ENCODE measurements at regions not wholly inside any gene's neighbourhood (a gene's known extent, or its start where the extent isn't known, plus 50 kb on each side); places are given as distances from the start of the nearest gene placed in this dataset.

DNA sequence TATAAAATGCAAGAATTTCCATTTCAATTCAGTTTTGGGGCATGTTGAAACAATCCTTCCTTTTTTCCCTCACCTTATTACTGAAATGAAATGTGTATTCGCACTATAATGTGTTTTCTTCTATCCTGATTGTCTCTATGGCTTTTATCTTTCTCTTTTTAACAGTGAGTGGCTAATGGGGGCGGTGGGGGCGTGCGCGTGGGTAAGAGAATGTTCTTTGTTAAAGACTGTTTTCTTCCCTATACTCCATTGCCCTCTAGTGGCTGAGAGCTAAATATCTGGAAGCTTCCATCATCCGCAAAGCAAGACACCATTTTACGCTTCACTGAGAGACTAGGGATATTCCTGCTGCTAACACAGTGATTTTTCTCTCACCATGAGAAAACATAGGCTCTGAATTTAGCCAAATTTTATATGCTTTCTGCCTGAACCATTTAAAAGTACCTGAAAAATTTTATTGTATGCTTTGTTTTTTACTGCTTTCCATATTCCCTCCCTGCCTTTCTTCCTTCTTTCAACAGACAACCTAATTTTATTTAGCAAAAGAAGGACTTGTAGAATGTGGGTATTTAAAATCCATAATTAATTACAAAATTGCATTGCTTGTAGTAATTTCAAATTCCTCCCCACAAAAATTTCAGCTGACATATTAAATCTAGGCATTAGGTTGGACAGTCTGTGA lies 194.0 kb downstream of the GASK1B start:
- POLR2A ChIA-PET = no interaction called here
- peak; percentile 72 to 85 (median 85) for DNase-seq
- CTCF ChIA-PET = interaction anchor here (0.7 to 1.4 kb wide), 3 partner anchors 758 to 886 kb away, joined by 3 to 6 read pairs (median 3); partner anchors contain the start of gene GRIA2
- Histone ChIP-seq H3K4me3 (ENCODE audit: control insufficient read depth in 1 of 7, extremely low read depth in 1 of 7, insufficient read depth in 4 of 7, low read depth in 2 of 7, low read length in 6 of 7) (peak overlapping the region in 3 of 7 experiments; percentile 15 to 37 (median 36)), H3K27me3 (replicated peaks in 2 of 5; ENCODE audit: control insufficient read depth in 4 of 5, insufficient read depth in 5 of 5, low read length in 4 of 5) (no peaks in the 10 kb centered on the region), H3K36me3 (ENCODE audit: control insufficient read depth in 4 of 4, insufficient read depth in 4 of 4, low read length in 3 of 4) (no peaks in the 10 kb centered on the region), H3K9me3 (ENCODE audit: control extremely low read depth in 1 of 5, control insufficient read depth in 4 of 5, insufficient read depth in 2 of 5, low read depth in 1 of 5, low read length in 4 of 5) (no peaks in the 10 kb centered on the region), H3K4me1 (ENCODE audit: control extremely low read depth in 1 of 4, control insufficient read depth in 4 of 4, insufficient read depth in 4 of 4, low read length in 3 of 4) (peaks cover 0 to 5% (median 2%) of the 10 kb centered on the region in 4 experiments), H3K27ac (ENCODE audit: insufficient read depth in 1 of 2, low read depth in 1 of 2, low read length in 2 of 2, poor library complexity in 1 of 2, severe bottlenecking in 2 of 2) (no peak overlapping the region)
- WGBS (ENCODE audit: insufficient coverage) = 21% methylated on average over 2 of the region's 7 CpGs

DNA sequence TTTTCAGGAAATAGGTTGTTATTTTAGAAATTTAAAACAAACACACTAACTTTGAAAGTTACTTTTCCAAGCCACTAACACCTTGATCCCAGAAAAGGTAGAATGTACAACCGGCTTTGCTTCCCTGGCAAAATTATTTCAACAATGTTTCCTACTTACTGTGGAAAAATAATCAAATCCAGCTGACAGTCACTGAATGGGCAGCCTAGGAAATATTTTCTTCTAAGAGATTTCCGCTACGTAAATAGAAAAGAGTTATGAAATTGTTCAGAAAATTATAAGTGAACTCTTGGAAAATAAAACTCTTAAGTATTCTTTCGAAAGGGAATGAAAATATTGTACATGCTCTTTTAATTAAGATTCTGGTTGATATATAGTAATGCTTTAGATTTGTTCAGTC lies 195.7 kb downstream of the GASK1B start:
- H3K27me3 ChIP-seq (replicated peaks in 2 of 5; ENCODE audit: control insufficient read depth in 4 of 5, insufficient read depth in 5 of 5, low read length in 4 of 5) = no peaks in the 10 kb centered on the region
- H3K4me1 ChIP-seq (ENCODE audit: control extremely low read depth in 1 of 4, control insufficient read depth in 4 of 4, insufficient read depth in 4 of 4, low read length in 3 of 4) = no peaks in the 10 kb centered on the region
- H3K36me3 ChIP-seq (ENCODE audit: control insufficient read depth in 4 of 4, insufficient read depth in 4 of 4, low read length in 3 of 4) = no peaks in the 10 kb centered on the region
- DNase-seq = no peak
- CTCF ChIA-PET = interaction anchor here (0.9 to 1.7 kb wide), 3 partner anchors 14 to 758 kb away, joined by 3 to 5 read pairs (median 4); no protein-coding TSS in a partner anchor
- no peaks in the 10 kb centered on the region for H3K9me3 ChIP-seq (ENCODE audit: control extremely low read depth in 1 of 5, control insufficient read depth in 4 of 5, insufficient read depth in 2 of 5, low read depth in 1 of 5, low read length in 4 of 5)
- H3K27ac ChIP-seq (ENCODE audit: insufficient read depth in 1 of 2, low read depth in 1 of 2, low read length in 2 of 2, poor library complexity in 1 of 2, severe bottlenecking in 2 of 2) = no peak overlapping the region
- no peak overlapping the region for H3K4me3 ChIP-seq (ENCODE audit: control insufficient read depth in 1 of 7, extremely low read depth in 1 of 7, insufficient read depth in 4 of 7, low read depth in 2 of 7, low read length in 6 of 7)
- POLR2A ChIA-PET = no interaction called here
- WGBS (ENCODE audit: insufficient coverage) = 96% methylated on average over 3 of the region's 4 CpGs

- ChIA-PET CTCF (no interaction called here), POLR2A (no interaction called here)
- no peak for DNase-seq
- Histone ChIP-seq H3K9me3 (ENCODE audit: control extremely low read depth in 1 of 5, control insufficient read depth in 4 of 5, insufficient read depth in 2 of 5, low read depth in 1 of 5, low read length in 4 of 5) (peaks cover 0 to 3% (median 0%) of the 10 kb centered on the region in 5 experiments), H3K27ac (ENCODE audit: insufficient read depth in 1 of 2, low read depth in 1 of 2, low read length in 2 of 2, poor library complexity in 1 of 2, severe bottlenecking in 2 of 2) (no peak overlapping the region), H3K36me3 (ENCODE audit: control insufficient read depth in 4 of 4, insufficient read depth in 4 of 4, low read length in 3 of 4) (no peaks in the 10 kb centered on the region), H3K4me1 (ENCODE audit: control extremely low read depth in 1 of 4, control insufficient read depth in 4 of 4, insufficient read depth in 4 of 4, low read length in 3 of 4) (no peaks in the 10 kb centered on the region), H3K4me3 (ENCODE audit: control insufficient read depth in 1 of 7, extremely low read depth in 1 of 7, insufficient read depth in 4 of 7, low read depth in 2 of 7, low read length in 6 of 7) (no peak overlapping the region), H3K27me3 (replicated peaks in 2 of 5; ENCODE audit: control insufficient read depth in 4 of 5, insufficient read depth in 5 of 5, low read length in 4 of 5) (no peaks in the 10 kb centered on the region)
- 95% methylated on average over 3 of the region's 5 CpGs for WGBS (ENCODE audit: insufficient coverage)
These were observed 199.5 kb downstream of the GASK1B start for GRCh38 chr4:157973297-157973696.

- WGBS (ENCODE audit: insufficient coverage) = 63% methylated on average over 2 of the region's 2 CpGs
- Histone ChIP-seq H3K27ac (ENCODE audit: insufficient read depth in 1 of 2, low read depth in 1 of 2, low read length in 2 of 2, poor library complexity in 1 of 2, severe bottlenecking in 2 of 2) (no peak overlapping the region), H3K27me3 (replicated peaks in 2 of 5; ENCODE audit: control insufficient read depth in 4 of 5, insufficient read depth in 5 of 5, low read length in 4 of 5) (no peaks in the 10 kb centered on the region), H3K4me3 (ENCODE audit: control insufficient read depth in 1 of 7, extremely low read depth in 1 of 7, insufficient read depth in 4 of 7, low read depth in 2 of 7, low read length in 6 of 7) (no peak overlapping the region), H3K9me3 (ENCODE audit: control extremely low read depth in 1 of 5, control insufficient read depth in 4 of 5, insufficient read depth in 2 of 5, low read depth in 1 of 5, low read length in 4 of 5) (no peaks in the 10 kb centered on the region), H3K36me3 (ENCODE audit: control insufficient read depth in 4 of 4, insufficient read depth in 4 of 4, low read length in 3 of 4) (no peaks in the 10 kb centered on the region), H3K4me1 (ENCODE audit: control extremely low read depth in 1 of 4, control insufficient read depth in 4 of 4, insufficient read depth in 4 of 4, low read length in 3 of 4) (no peaks in the 10 kb centered on the region)
- DNase-seq = no peak
- ChIA-PET POLR2A (no interaction called here), CTCF (interaction anchor here (1.4 kb wide), 1 partner anchor 10 kb away, joined by 4 read pairs; no protein-coding TSS in a partner anchor)
These were observed 208.4 kb downstream of the GASK1B start for GRCh38 chr4:157964463-157964862.

DNA sequence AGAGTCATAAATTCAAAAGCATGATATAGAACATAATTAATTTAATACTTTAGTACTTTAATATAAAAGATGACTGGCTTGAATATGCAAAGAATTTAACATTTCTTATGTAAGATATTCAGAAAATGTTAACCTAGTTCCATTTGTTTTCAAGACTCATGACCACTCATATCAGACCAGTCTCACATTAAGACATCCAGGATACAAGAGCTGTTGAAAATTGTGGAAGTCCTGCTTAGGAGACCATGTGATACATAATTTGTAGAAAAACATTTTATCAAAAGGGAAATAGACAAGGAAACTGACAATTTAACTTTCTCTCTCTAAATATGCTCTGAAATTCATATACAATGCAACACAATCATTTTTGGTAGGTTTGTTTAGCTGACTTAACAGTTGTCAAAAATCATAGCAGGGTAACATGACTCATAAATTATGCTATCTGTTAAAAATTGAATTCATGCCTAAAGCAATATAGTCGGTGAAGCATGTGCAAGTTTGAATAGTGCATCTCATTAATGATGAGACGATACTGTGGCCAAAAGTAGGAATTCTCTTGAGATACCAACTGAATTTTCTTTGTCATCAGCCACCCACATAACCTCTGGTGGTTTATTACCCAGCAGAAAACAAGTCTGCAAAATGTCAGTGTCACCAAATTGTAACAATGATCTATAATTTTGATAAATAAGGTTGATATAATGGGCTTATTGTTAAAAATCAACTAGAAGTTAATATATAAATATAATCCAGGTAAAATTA lies 211.4 kb downstream of the GASK1B start:
- Histone ChIP-seq H3K4me1 (ENCODE audit: control extremely low read depth in 1 of 4, control insufficient read depth in 4 of 4, insufficient read depth in 4 of 4, low read length in 3 of 4) (no peaks in the 10 kb centered on the region), H3K9me3 (ENCODE audit: control extremely low read depth in 1 of 5, control insufficient read depth in 4 of 5, insufficient read depth in 2 of 5, low read depth in 1 of 5, low read length in 4 of 5) (no peaks in the 10 kb centered on the region), H3K27me3 (replicated peaks in 2 of 5; ENCODE audit: control insufficient read depth in 4 of 5, insufficient read depth in 5 of 5, low read length in 4 of 5) (no peaks in the 10 kb centered on the region), H3K27ac (ENCODE audit: insufficient read depth in 1 of 2, low read depth in 1 of 2, low read length in 2 of 2, poor library complexity in 1 of 2, severe bottlenecking in 2 of 2) (no peak overlapping the region), H3K4me3 (ENCODE audit: control insufficient read depth in 1 of 7, extremely low read depth in 1 of 7, insufficient read depth in 4 of 7, low read depth in 2 of 7, low read length in 6 of 7) (no peak overlapping the region), H3K36me3 (ENCODE audit: control insufficient read depth in 4 of 4, insufficient read depth in 4 of 4, low read length in 3 of 4) (no peaks in the 10 kb centered on the region)
- ChIA-PET CTCF (interaction anchor here (1.2 kb wide), 1 partner anchor 13 kb away, joined by 3 read pairs; no protein-coding TSS in a partner anchor), POLR2A (no interaction called here)
- 92% methylated on average over 2 of the region's 2 CpGs for WGBS (ENCODE audit: insufficient coverage)
- no peak for DNase-seq

GRCh38 chr4:157957905-157958304 lies 214.9 kb downstream of the GASK1B start:
- Histone ChIP-seq H3K36me3 (ENCODE audit: control insufficient read depth in 4 of 4, insufficient read depth in 4 of 4, low read length in 3 of 4) (no peaks in the 10 kb centered on the region), H3K4me1 (ENCODE audit: control extremely low read depth in 1 of 4, control insufficient read depth in 4 of 4, insufficient read depth in 4 of 4, low read length in 3 of 4) (no peaks in the 10 kb centered on the region), H3K27me3 (replicated peaks in 2 of 5; ENCODE audit: control insufficient read depth in 4 of 5, insufficient read depth in 5 of 5, low read length in 4 of 5) (no peaks in the 10 kb centered on the region), H3K27ac (ENCODE audit: insufficient read depth in 1 of 2, low read depth in 1 of 2, low read length in 2 of 2, poor library complexity in 1 of 2, severe bottlenecking in 2 of 2) (no peak overlapping the region), H3K9me3 (ENCODE audit: control extremely low read depth in 1 of 5, control insufficient read depth in 4 of 5, insufficient read depth in 2 of 5, low read depth in 1 of 5, low read length in 4 of 5) (no peaks in the 10 kb centered on the region), H3K4me3 (ENCODE audit: control insufficient read depth in 1 of 7, extremely low read depth in 1 of 7, insufficient read depth in 4 of 7, low read depth in 2 of 7, low read length in 6 of 7) (no peak overlapping the region)
- DNase-seq = no peak
- no CpG with 5 or more reads among the region's 1 CpG for WGBS (ENCODE audit: insufficient coverage)
- POLR2A ChIA-PET = no interaction called here
- CTCF ChIA-PET = no interaction called here

- whole genome bisulfite sequencing (ENCODE audit: insufficient coverage) = 100% methylated on average over 1 of the region's 3 CpGs
- H3K27ac ChIP-seq (ENCODE audit: insufficient read depth in 1 of 2, low read depth in 1 of 2, low read length in 2 of 2, poor library complexity in 1 of 2, severe bottlenecking in 2 of 2) = no peak overlapping the region
- H3K27me3 ChIP-seq (replicated peaks in 2 of 5; ENCODE audit: control insufficient read depth in 4 of 5, insufficient read depth in 5 of 5, low read length in 4 of 5) = no peaks in the 10 kb centered on the region
- POLR2A ChIA-PET = no interaction called here
- no peak overlapping the region for H3K4me3 ChIP-seq (ENCODE audit: control insufficient read depth in 1 of 7, extremely low read depth in 1 of 7, insufficient read depth in 4 of 7, low read depth in 2 of 7, low read length in 6 of 7)
- CTCF ChIA-PET = no interaction called here
- no peaks in the 10 kb centered on the region for H3K36me3 ChIP-seq (ENCODE audit: control insufficient read depth in 4 of 4, insufficient read depth in 4 of 4, low read length in 3 of 4)
- no peak for DNase-seq
- H3K9me3 ChIP-seq (ENCODE audit: control extremely low read depth in 1 of 5, control insufficient read depth in 4 of 5, insufficient read depth in 2 of 5, low read depth in 1 of 5, low read length in 4 of 5) = no peaks in the 10 kb centered on the region
- H3K4me1 ChIP-seq (ENCODE audit: control extremely low read depth in 1 of 4, control insufficient read depth in 4 of 4, insufficient read depth in 4 of 4, low read length in 3 of 4) = no peaks in the 10 kb centered on the region
These were observed 230.8 kb downstream of the GASK1B start for GRCh38 chr4:157942017-157942416.

Data from common myeloid progenitor, CD34-positive (primary cell).